IMR-90 (cell line): ENCODE measurements at regions not wholly inside any gene's neighbourhood (a gene's known extent, or its start where the extent isn't known, plus 50 kb on each side); places are given as distances from the start of the nearest gene placed in this dataset.
"Not testable (repeated sequence)": the region's sequence is repeated elsewhere in the genome, so short reads cannot be mapped to it uniquely, and the experiment has no call there.

Experiments
- ATAC-seq: fragments of 200-7000 bp; cut with Tn5 transposase; 2 replicates; pipeline ENCODE4 v1.9.1; 2020; ENCODE audit warnings: low read depth, mild to moderate bottlenecking, moderate library complexity
- BruUV-seq: library from RNA; stranded (reverse); fragments of 400-500 nt; replicated peaks from 2 replicates; lab custom pipeline; 2021; lab: Mats Ljungman, UMichigan
- CTCF ChIA-PET: fragments of 300-600 bp; formaldehyde crosslinking; extraction: SDS; loops from one replicate; lab custom pipeline; 2021; ENCODE audit warnings: antibody characterized with exemption; lab: Yijun Ruan, JAX
- POLR2A ChIA-PET: fragments of 300-600 bp; sonication (Branson Sonifier 250); formaldehyde crosslinking; loops from one replicate; lab custom pipeline; 2022; ENCODE audit warnings: antibody characterized with exemption; ENCODE audit not compliant: unreplicated experiment; lab: Charles Lee
- DNase-seq: peaks from one replicate; pipeline ENCODE4 v3.0.0; 2013
- H2AFZ ChIP-seq: replicated peaks from 2 replicates; pipeline ENCODE3; 2013; ENCODE audit warnings: low read length, mild to moderate bottlenecking; ENCODE audit not compliant: poor library complexity
- H2AK5ac ChIP-seq: 2 replicates; pipeline ENCODE4 v1.6.1; 2013; ENCODE audit warnings: low read depth, low read length, inconsistent platforms
- H2AK9ac ChIP-seq: replicated peaks from 2 replicates; pipeline ENCODE3; 2013; ENCODE audit warnings: mild to moderate bottlenecking, low read depth, low read length, moderate library complexity; ENCODE audit not compliant: poor library complexity
- H2BK120ac ChIP-seq: 2 replicates; pipeline ENCODE4 v1.6.1; 2013; ENCODE audit warnings: low read depth, low read length, inconsistent platforms
- H2BK15ac ChIP-seq: 3 replicates; pipeline ENCODE4 v1.6.1; 2013; ENCODE audit warnings: low read depth, low read length, inconsistent platforms
- H2BK20ac ChIP-seq: 2 replicates; pipeline ENCODE4 v1.6.1; 2013; ENCODE audit warnings: low read depth, mild to moderate bottlenecking, inconsistent platforms, low read length, moderate library complexity
- H2BK5ac ChIP-seq: 2 replicates; pipeline ENCODE4 v1.6.1; 2013; ENCODE audit warnings: mild to moderate bottlenecking, low read depth, low read length, inconsistent platforms; ENCODE audit not compliant: poor library complexity, severe bottlenecking
- H3K14ac ChIP-seq: replicated peaks from 2 replicates; pipeline ENCODE4 v1.6.1; 2013; ENCODE audit warnings: low read depth, low read length, inconsistent platforms
- H3K18ac ChIP-seq: 2 replicates; pipeline ENCODE4 v1.6.1; 2013; ENCODE audit warnings: low read depth, low read length, control low read depth
- H3K23ac ChIP-seq: 2 replicates; pipeline ENCODE4 v1.6.1; 2013; ENCODE audit warnings: low read depth, low read length, inconsistent platforms
- H3K27ac ChIP-seq: 2 replicates; pipeline ENCODE4 v1.5.1; 2013; ENCODE audit warnings: mild to moderate bottlenecking, control low read depth, low read length; ENCODE audit not compliant: insufficient read depth
- H3K27me3 ChIP-seq: 2 replicates; pipeline ENCODE4 v1.6.1; 2013; ENCODE audit warnings: low read length; ENCODE audit not compliant: control insufficient read depth, insufficient read depth
- H3K36me3 ChIP-seq: 2 replicates; pipeline ENCODE4 v1.6.1; 2013; ENCODE audit warnings: low read length, mixed read lengths; ENCODE audit not compliant: control insufficient read depth, insufficient read depth
- H3K4ac ChIP-seq: 2 replicates; pipeline ENCODE4 v1.6.1; 2013; ENCODE audit warnings: low read depth, low read length, inconsistent platforms
- H3K4me1 ChIP-seq: 2 replicates; pipeline ENCODE4 v1.6.1; 2013; ENCODE audit warnings: low read length, mixed read lengths; ENCODE audit not compliant: control insufficient read depth, insufficient read depth
- H3K4me2 ChIP-seq: 2 replicates; pipeline ENCODE4 v1.6.1; 2013; ENCODE audit warnings: low read depth, mild to moderate bottlenecking, control low read depth, low read length, moderate library complexity
- H3K4me3 ChIP-seq: 2 replicates; pipeline ENCODE4 v1.5.1; 2013; ENCODE audit warnings: low read depth, mild to moderate bottlenecking, control low read depth, low read length, moderate library complexity; ENCODE audit not compliant: insufficient read depth
- H3K56ac ChIP-seq: 2 replicates; pipeline ENCODE4 v1.6.1; 2013; ENCODE audit warnings: low read length, inconsistent platforms; ENCODE audit not compliant: insufficient read depth; ENCODE audit errors: extremely low read depth
- H3K79me1 ChIP-seq, 2 experiments: 2 replicates each; pipeline ENCODE4 v1.6.1; 2013; ENCODE audit warnings: low read length in 2 of 2, inconsistent platforms in 1 of 2, low read depth in 1 of 2
- H3K9ac ChIP-seq: 2 replicates; pipeline ENCODE4 v1.6.1; 2013; ENCODE audit warnings: low read depth, low read length, control low read depth
- H3K9me1 ChIP-seq: 2 replicates; pipeline ENCODE4 v1.6.1; 2013; ENCODE audit warnings: low read length, inconsistent platforms; ENCODE audit not compliant: insufficient read depth
- H3K9me3 ChIP-seq: 2 replicates; pipeline ENCODE4 v1.6.1; 2013; ENCODE audit warnings: low read length; ENCODE audit not compliant: control insufficient read depth, insufficient read depth
- H4K20me1 ChIP-seq: 2 replicates; pipeline ENCODE4 v1.6.1; 2013; ENCODE audit warnings: low read length, inconsistent platforms; ENCODE audit not compliant: insufficient read depth
- H4K5ac ChIP-seq: 2 replicates; pipeline ENCODE4 v1.6.1; 2013; ENCODE audit warnings: mild to moderate bottlenecking, low read depth, low read length, control low read depth
- H4K8ac ChIP-seq, 2 experiments: 2 replicates each; pipeline ENCODE4 v1.6.1; 2013; ENCODE audit warnings: low read depth in 2 of 2, low read length in 2 of 2, control low read depth in 1 of 2, inconsistent platforms in 1 of 2
- H4K91ac ChIP-seq: 2 replicates; pipeline ENCODE4 v1.6.1; 2013; ENCODE audit warnings: low read depth, low read length, inconsistent platforms; ENCODE audit not compliant: insufficient read depth
- WGBS, 2 experiments: methylation state at CpG; one replicate each; pipeline versions ENCODE4 v1.1.5 to v1.1.7; 2013; ENCODE audit warnings: missing lambda C conversion rate in 2 of 2; ENCODE audit not compliant: insufficient read length in 1 of 2; ENCODE audit errors: extremely low coverage in 2 of 2; 5-methylcytosine and 5-hydroxymethylcytosine counted together
- dilution Hi-C: fragments of 300-500 bp; cut with HindIII; formaldehyde crosslinking; loops from one replicate; pipeline ENCODE4 v1.14.3; 2018; ENCODE audit warnings: low sequenced_read_pairs; ENCODE audit not compliant: unreplicated experiment
- in situ Hi-C: fragments of 300-500 bp; cut with MboI; formaldehyde crosslinking; loops from 3 replicates; pipeline ENCODE4 v1.14.3; 2019; ENCODE audit warnings: low sequenced_read_pairs, inconsistent platforms, mixed read lengths
- intact Hi-C: fragments of 100-400 bp; cut with micrococcal nuclease; formaldehyde crosslinking; loops from 2 replicates; pipeline ENCODE4 v1.10.0; 2022

DNA sequence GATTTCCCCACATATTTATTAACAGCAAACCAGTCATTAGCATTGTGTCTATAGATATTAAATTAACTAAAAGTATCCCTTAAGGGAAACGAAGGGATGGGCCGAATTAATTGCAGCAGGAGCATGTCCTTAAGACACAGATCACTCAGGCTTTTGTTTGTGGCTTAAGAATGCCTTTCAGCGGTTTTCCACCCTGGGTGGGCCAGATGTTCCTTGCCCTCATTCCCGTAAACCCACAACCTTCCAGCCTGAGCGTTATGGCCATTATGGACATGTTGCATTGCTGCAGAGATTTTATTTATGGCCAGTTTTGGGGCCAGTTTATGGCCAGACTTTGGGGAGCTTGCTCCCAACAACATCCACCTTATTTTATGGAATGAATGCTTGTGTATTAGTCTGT is 55.5 kb upstream of the TCL1A start:
- H3K23ac ChIP-seq, H4K5ac ChIP-seq, H2AFZ ChIP-seq, H4K91ac ChIP-seq, ATAC-seq, H2BK15ac ChIP-seq, H3K36me3 ChIP-seq, H3K56ac ChIP-seq, dilution Hi-C loops, H4K8ac ChIP-seq, H3K4ac ChIP-seq, H2AK9ac ChIP-seq, BruUV-seq, DNase-seq, intact Hi-C loops, H4K20me1 ChIP-seq, H3K9me3 ChIP-seq, H3K4me3 ChIP-seq, H3K9ac ChIP-seq, POLR2A ChIA-PET, H3K27me3 ChIP-seq, H2AK5ac ChIP-seq, H3K18ac ChIP-seq, H3K27ac ChIP-seq, H3K4me2 ChIP-seq, H3K79me1 ChIP-seq, H2BK20ac ChIP-seq, H3K14ac ChIP-seq, H2BK120ac ChIP-seq, H3K4me1 ChIP-seq, H3K9me1 ChIP-seq, CTCF ChIA-PET, H2BK5ac ChIP-seq: not testable (repeated sequence)
- no CpG with 5 or more reads among the region's 5 CpGs for WGBS, 2 experiments
- in situ Hi-C loops = loop anchor here (25.0 kb wide), 1 partner anchor 332 kb away; no protein-coding TSS in a partner anchor
